Activated CD4-positive, alpha-beta T cell treated with anti-CD3 and anti-CD28 coated beads for 48 hours (primary cell): ENCODE measurements at regions not wholly inside any gene's neighbourhood (a gene's known extent, or its start where the extent isn't known, plus 50 kb on each side); places are given as distances from the start of the nearest gene placed in this dataset.

ENCODE experiments used
- DNase-seq: peaks from one replicate; pipeline ENCODE4 v3.0.0-alpha.2; 2020

DNA sequence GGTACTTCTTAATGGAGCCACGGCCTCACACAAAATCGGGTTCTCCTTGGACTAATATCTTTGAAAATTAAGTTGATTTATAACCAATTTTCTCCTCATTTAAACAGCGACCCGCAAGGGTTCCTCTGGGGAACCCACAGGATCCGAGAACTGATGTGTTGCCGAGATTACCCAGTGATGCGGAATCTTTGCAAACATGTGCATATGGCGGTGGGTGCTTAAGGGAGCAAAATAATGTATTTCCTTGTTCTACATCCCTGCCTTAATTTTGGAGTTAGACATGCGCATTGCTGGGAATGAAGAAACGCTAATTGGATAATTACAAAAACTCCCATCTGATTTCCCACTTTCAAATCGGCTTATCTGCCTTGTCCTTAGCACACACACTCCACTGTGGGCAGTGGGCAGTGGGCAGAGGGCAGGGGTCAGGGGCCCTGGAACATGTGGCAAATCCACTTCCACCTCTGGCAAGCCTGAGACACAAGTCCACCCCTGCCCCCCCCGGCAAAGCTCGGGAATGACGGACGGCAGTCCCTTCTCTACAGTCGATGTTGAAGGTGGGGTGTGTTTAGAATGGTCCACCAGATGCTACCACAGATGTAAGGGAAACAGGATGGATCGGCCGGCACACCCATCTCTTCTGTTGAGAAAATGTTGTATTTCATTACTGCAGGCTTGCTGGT is 137.4 kb upstream of the CDH4 start:
- DNase-seq: no peak

GRCh38 chr20:61115364-61116065 is 136.5 kb upstream of the CDH4 start:
- DNase-seq: no peak

DNA sequence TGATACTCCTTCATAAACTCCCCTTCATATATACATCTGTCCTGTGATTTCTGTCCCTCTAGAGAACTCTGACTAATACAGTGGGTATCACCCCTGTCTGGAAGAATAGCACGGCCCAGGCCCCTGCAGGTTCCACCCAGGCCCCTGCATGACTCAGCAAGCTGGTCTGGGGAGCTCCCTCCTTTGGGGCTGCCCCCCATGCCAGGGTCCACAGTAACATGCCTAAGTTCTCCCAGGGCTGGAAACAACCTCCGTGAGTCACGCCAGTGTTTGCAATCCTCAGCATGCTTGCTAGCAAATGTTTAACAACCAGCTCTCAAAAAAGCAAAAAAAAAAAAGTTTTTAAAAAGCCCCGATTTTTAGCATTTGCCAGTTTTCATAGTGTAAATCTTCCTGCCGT is 134.3 kb upstream of the CDH4 start:
- DNase-seq: no peak

DNA sequence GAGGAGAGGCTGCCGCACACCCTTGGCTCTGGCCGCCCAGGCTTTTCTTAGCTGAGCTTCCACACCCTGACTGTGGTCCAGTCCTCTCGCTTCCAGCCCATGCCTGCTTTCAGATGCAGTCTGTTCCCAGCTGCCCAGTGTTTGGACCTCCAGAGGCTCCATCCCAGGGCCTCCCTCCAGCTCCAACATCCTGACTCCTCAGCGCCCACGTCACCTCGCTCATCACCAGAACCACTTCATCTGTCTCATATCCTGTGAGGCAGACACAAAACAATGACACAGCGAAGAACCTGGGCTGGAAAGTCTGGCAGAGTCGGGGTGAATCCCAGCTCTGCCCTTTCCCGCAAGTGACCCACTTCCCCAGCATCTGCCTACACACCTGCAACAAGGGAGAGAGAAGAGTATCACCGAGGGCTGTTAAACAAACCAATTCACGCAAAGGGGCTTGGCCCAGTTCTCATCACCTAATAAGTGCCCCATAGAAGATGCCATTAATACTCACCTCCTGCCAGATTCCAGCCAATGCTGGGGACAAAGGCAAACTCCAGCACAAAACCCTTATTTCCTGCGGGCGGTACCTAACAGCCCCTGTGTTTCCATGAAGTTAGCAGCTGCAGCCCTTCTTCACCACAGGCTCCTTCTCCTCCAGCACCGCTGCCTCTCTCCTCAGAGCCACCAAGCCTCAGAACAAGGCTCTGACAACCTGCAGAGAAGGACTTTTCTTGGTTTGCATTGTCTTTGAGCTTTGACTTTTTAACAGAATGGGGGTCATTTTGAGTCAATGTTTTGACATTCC is 133.4 kb upstream of the CDH4 start:
- DNase-seq: no peak

GRCh38 chr20:61119273-61119672 is 132.8 kb upstream of the CDH4 start:
- no peak for DNase-seq

GRCh38 chr20:61119794-61120410 is 132.2 kb upstream of the CDH4 start:
- no peak for DNase-seq

GRCh38 chr20:61120595-61121515 is 131.2 kb upstream of the CDH4 start:
- DNase-seq: peak; percentile 55

GRCh38 chr20:61121661-61122060 is 130.4 kb upstream of the CDH4 start:
- DNase-seq: no peak

- no peak for DNase-seq
Measured at GRCh38 chr20:61123286-61123685, 128.8 kb upstream of the CDH4 start.

DNA sequence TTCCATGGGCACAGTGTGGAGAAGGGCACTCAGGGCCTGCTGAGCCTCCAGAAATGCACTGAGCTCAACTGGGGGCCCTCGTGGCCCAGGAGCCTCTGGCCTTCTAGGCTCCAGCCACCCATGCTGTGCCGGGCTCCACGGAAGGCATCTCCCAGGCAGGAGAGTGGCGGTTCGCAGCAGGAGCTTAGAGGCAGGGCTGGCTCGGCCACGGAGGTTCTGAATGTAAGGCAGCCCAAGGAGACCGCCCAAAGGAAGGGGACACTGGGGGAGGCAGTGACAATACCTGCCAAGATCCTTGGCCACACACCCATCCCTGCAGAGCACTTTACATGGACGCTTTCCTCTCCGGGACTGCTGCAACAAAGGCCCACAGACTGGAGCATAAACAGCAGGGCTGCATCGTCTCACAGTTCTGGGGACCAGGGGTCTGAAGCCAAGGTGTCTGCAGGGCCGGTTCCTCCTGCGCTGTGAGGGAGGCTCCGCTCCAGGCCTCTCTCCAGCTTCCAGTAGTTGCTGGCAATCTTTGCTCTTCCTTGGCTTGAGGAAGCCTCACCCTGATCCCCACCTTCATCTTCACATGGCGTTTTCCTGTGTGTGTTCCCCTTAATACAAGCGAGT is 128.2 kb upstream of the CDH4 start:
- no peak for DNase-seq

GRCh38 chr20:61125076-61125475 is 127.0 kb upstream of the CDH4 start:
- no peak for DNase-seq

- DNase-seq: no peak
Measured at GRCh38 chr20:61125546-61126180, 126.4 kb upstream of the CDH4 start.

GRCh38 chr20:61126369-61127195 is 125.5 kb upstream of the CDH4 start:
- no peak for DNase-seq

DNA sequence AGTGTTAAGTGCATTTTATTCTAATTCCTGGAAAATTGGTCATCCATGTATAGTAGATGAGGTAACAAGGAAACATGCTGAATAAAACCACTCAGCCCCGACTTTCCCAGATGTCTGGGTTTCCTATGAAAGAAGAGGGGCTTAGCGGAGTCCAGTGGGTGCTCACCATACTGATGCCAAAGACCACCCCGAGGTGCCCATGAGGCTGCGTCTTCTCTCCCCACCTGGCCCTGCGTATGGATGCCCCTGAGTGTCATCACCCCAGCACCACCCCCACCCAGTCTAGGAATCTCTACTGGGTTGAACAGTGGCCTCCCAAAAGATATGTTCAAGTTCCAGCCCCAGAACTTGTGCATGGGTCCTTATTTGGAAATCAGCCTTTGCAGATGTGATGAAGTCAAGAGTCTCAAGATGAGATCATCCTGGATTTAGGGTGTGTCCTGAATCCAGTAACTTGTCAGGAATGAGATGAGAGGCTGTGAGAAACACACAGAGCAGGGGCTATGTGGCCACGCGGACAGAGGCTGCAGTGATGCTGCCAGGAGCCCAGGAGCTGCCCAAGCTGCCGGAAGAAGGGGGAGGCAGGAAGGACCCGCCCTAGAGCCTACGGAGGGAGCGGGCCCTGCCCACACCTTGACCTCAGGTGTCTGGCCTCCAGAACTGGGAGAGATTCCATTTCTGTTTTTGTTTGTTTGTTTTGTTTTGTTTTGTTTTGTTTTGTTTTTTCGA is 124.6 kb upstream of the CDH4 start:
- DNase-seq: no peak

GRCh38 chr20:61128701-61129269 is 123.3 kb upstream of the CDH4 start:
- no peak for DNase-seq

DNA sequence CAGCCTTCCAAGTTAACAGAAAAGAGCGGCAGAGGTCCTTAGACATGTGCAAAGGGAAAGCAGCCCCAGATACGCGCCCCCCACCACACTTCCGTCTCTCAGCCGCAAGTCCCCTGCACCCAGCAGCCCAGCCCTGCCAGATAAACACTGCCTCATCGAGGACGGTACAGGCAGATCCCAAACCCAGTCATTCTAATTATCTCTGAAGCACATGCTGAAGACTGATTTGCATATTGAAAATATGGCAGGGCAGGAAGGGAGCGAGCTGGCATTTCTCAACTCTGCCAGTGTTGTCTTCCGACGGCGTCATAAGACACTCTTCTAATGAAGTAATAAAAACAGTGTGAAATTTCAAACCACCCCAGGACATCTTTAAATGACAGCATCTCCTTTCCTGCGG is 122.8 kb upstream of the CDH4 start:
- no peak for DNase-seq

GRCh38 chr20:61130156-61130555 is 121.9 kb upstream of the CDH4 start:
- no peak for DNase-seq

DNA sequence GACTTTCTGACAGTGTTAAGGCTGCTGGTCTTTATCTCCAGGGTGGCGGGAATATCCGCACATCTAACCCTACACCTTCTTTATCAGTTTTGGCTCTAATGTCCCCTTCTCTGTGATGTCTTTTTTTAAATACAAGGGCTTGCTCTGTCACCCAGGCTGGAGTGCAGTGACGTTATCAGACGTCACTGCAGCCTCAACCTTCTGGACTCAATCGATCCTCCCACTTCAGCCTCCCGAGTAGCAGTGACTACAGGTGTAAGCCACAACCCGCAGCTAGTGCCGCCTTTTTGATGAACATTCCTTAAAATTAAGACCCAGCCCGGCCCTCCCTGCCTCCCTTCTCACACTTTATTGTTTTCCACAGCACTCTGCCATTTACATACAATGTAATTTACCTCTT is 120.1 kb upstream of the CDH4 start:
- DNase-seq: no peak

- no peak for DNase-seq
Measured at GRCh38 chr20:61133611-61134010, 118.5 kb upstream of the CDH4 start.
